OCI-LY7 (cell line): ENCODE measurements at regions not wholly inside any gene's neighbourhood (a gene's known extent, or its start where the extent isn't known, plus 50 kb on each side); places are given as distances from the start of the nearest gene placed in this dataset.

Source experiments
- EZH2phosphoT487 ChIP-seq: fragments of 200-600 bp; sonication (generic); IDR thresholded peaks from 2 replicates; pipeline ENCODE4 v1.6.1; 2018; ENCODE audit warnings: low read depth, borderline replicate concordance, mild to moderate bottlenecking, mixed run types, antibody characterized with exemption, low read length, moderate library complexity, mixed read lengths
- TF ChIP-seq, protein P1 (sequence below): fragments of 200-600 bp; sonication (generic); conservative IDR thresholded peaks from 2 replicates; pipeline ENCODE4 v1.5.1; 2014; ENCODE audit warnings: mild to moderate bottlenecking, antibody characterized with exemption, low read length, moderate library complexity, mixed read lengths

DNA sequence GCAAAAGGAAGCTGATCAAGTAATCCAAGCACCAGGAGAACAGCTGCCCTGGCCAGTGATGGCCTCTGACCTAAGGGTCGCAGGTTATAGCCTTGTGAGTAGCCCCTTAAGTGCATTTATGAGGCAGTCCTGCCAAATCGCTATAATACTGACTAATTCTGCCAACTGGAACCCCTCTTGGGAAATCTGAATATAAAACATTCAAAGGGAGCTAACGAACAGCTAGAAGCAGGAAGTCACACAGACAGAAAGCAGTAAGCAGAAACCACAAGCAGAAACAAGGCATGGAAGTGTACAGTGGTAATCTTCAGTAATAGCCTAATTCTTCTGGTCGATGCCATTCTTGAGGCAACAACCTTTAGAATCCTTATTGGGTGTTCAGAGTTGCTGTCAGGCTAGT, 521.3 kb downstream of the METTL4 start:
- TF ChIP-seq, protein P1, sequence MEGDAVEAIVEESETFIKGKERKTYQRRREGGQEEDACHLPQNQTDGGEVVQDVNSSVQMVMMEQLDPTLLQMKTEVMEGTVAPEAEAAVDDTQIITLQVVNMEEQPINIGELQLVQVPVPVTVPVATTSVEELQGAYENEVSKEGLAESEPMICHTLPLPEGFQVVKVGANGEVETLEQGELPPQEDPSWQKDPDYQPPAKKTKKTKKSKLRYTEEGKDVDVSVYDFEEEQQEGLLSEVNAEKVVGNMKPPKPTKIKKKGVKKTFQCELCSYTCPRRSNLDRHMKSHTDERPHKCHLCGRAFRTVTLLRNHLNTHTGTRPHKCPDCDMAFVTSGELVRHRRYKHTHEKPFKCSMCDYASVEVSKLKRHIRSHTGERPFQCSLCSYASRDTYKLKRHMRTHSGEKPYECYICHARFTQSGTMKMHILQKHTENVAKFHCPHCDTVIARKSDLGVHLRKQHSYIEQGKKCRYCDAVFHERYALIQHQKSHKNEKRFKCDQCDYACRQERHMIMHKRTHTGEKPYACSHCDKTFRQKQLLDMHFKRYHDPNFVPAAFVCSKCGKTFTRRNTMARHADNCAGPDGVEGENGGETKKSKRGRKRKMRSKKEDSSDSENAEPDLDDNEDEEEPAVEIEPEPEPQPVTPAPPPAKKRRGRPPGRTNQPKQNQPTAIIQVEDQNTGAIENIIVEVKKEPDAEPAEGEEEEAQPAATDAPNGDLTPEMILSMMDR, result no peak
- TF ChIP-seq EZH2phosphoT487, result no peak
